Stimulated activated naive CD8-positive, alpha-beta T cell treated with anti-CD3 and anti-CD28 coated beads, Interleukin-15, amount 100 ng/mL, for 72 hours (primary cell): ENCODE measurements at regions not wholly inside any gene's neighbourhood (a gene's known extent, or its start where the extent isn't known, plus 50 kb on each side); places are given as distances from the start of the nearest gene placed in this dataset.

ENCODE experiments used
- ATAC-seq: fragments of 150-1000 bp; cut with Tn5 transposase; 2 replicates; pipeline ENCODE4 v1.10.0; 2021; ENCODE audit warnings: mild to moderate bottlenecking, moderate library complexity
- DNase-seq, 2 donors: peaks; one replicate each; pipeline ENCODE4 v3.0.0; 2021 to 2022
- H3K27ac Mint-ChIP-seq, 2 donors: one replicate each; pipeline ENCODE4 v1.8.0; 2022; ENCODE audit warnings: mild to moderate bottlenecking in 2 of 2, mixed read lengths in 2 of 2, moderate library complexity in 2 of 2
- H3K27me3 Mint-ChIP-seq: one replicate; pipeline ENCODE4 v1.8.0; 2022; ENCODE audit warnings: mixed read lengths
- H3K4me1 Mint-ChIP-seq: one replicate; pipeline ENCODE4 v1.8.0; 2022; ENCODE audit warnings: mild to moderate bottlenecking, mixed read lengths
- H3K4me3 Mint-ChIP-seq, 2 donors: one replicate each; pipeline ENCODE4 v1.8.0; 2022; ENCODE audit warnings: mild to moderate bottlenecking in 2 of 2, mixed read lengths in 2 of 2, moderate library complexity in 1 of 2
- H3K9me3 Mint-ChIP-seq, 2 donors: one replicate each; pipeline ENCODE4 v1.8.0; 2022; ENCODE audit warnings: mixed read lengths in 2 of 2

GRCh38 chr19:28425046-28425931 lies 787.7 kb downstream of the UQCRFS1 start:
- Mint-ChIP-seq H3K9me3 (no peaks in the 10 kb centered on the region), H3K27ac (no peak overlapping the region), H3K4me3 (no peak overlapping the region), H3K4me1 (no peaks in the 10 kb centered on the region), H3K27me3 (peaks cover 9% of the 10 kb centered on the region)
- ATAC-seq (no peak), DNase-seq (no peak)

GRCh38 chr19:28424662-28425045 lies 788.3 kb downstream of the UQCRFS1 start:
- Mint-ChIP-seq H3K4me3 (no peak overlapping the region), H3K4me1 (no peaks in the 10 kb centered on the region), H3K27ac (no peak overlapping the region), H3K27me3 (peaks cover 9% of the 10 kb centered on the region), H3K9me3 (no peaks in the 10 kb centered on the region)
- ATAC-seq = no peak
- no peak for DNase-seq

- Mint-ChIP-seq H3K4me1 (no peaks in the 10 kb centered on the region), H3K4me3 (no peak overlapping the region), H3K27ac (no peak overlapping the region)
Measured at GRCh38 chr19:28424077-28424476, 788.9 kb downstream of the UQCRFS1 start.

GRCh38 chr19:28422791-28423650 lies 789.9 kb downstream of the UQCRFS1 start:
- H3K4me1 Mint-ChIP-seq = no peaks in the 10 kb centered on the region
- no peaks in the 10 kb centered on the region for H3K9me3 Mint-ChIP-seq
- H3K4me3 Mint-ChIP-seq = no peak overlapping the region
- no peak overlapping the region for H3K27ac Mint-ChIP-seq
- DNase-seq = no peak
- no peak for ATAC-seq
- H3K27me3 Mint-ChIP-seq = peaks cover 9% of the 10 kb centered on the region

More at GRCh38 chr19:28424077-28424476, 788.9 kb downstream of the UQCRFS1 start:
- no peak for DNase-seq
- ATAC-seq = no peak
- Mint-ChIP-seq H3K27me3 (peaks cover 9% of the 10 kb centered on the region), H3K9me3 (no peaks in the 10 kb centered on the region)

GRCh38 chr19:28422046-28422445 lies 790.9 kb downstream of the UQCRFS1 start:
- H3K9me3 Mint-ChIP-seq = no peaks in the 10 kb centered on the region
- H3K27me3 Mint-ChIP-seq = peaks cover 9% of the 10 kb centered on the region
- no peak overlapping the region for H3K27ac Mint-ChIP-seq
- DNase-seq = no peak
- ATAC-seq = no peak
- H3K4me3 Mint-ChIP-seq = no peak overlapping the region
- no peaks in the 10 kb centered on the region for H3K4me1 Mint-ChIP-seq

GRCh38 chr19:28420811-28421550 lies 792.0 kb downstream of the UQCRFS1 start:
- Mint-ChIP-seq H3K27me3 (peaks cover 9% of the 10 kb centered on the region), H3K4me1 (no peaks in the 10 kb centered on the region), H3K9me3 (no peaks in the 10 kb centered on the region)

GRCh38 chr19:28419312-28419711 lies 793.6 kb downstream of the UQCRFS1 start:
- Mint-ChIP-seq H3K4me3 (no peak overlapping the region), H3K9me3 (no peaks in the 10 kb centered on the region), H3K27ac (no peak overlapping the region), H3K27me3 (peaks cover 9% of the 10 kb centered on the region), H3K4me1 (no peaks in the 10 kb centered on the region)
- no peak for ATAC-seq
- DNase-seq = no peak

More at GRCh38 chr19:28420811-28421550, 792.0 kb downstream of the UQCRFS1 start:
- no peak overlapping the region for H3K4me3 Mint-ChIP-seq
- ATAC-seq (no peak), DNase-seq (no peak)
- H3K27ac Mint-ChIP-seq = no peak overlapping the region

GRCh38 chr19:28417361-28417760 lies 795.6 kb downstream of the UQCRFS1 start:
- no peak overlapping the region for H3K4me3 Mint-ChIP-seq
- H3K27me3 Mint-ChIP-seq = peaks cover 9% of the 10 kb centered on the region
- H3K9me3 Mint-ChIP-seq = no peaks in the 10 kb centered on the region
- no peak for ATAC-seq
- DNase-seq = no peak
- H3K4me1 Mint-ChIP-seq = no peaks in the 10 kb centered on the region
- no peak overlapping the region for H3K27ac Mint-ChIP-seq

- ATAC-seq (no peak), DNase-seq (no peak)
- Mint-ChIP-seq H3K4me1 (no peaks in the 10 kb centered on the region), H3K27me3 (peaks cover 2% of the 10 kb centered on the region), H3K9me3 (no peaks in the 10 kb centered on the region), H3K4me3 (no peak overlapping the region), H3K27ac (no peak overlapping the region)
Measured at GRCh38 chr19:28416245-28416644, 796.7 kb downstream of the UQCRFS1 start.

GRCh38 chr19:28414748-28415147 lies 798.2 kb downstream of the UQCRFS1 start:
- ATAC-seq (no peak), DNase-seq (no peak)
- no peaks in the 10 kb centered on the region for H3K9me3 Mint-ChIP-seq
- no peak overlapping the region for H3K4me3 Mint-ChIP-seq
- no peaks in the 10 kb centered on the region for H3K27me3 Mint-ChIP-seq
- no peaks in the 10 kb centered on the region for H3K4me1 Mint-ChIP-seq
- no peak overlapping the region for H3K27ac Mint-ChIP-seq

- no peak for DNase-seq
- no peak overlapping the region for H3K4me3 Mint-ChIP-seq
- H3K27ac Mint-ChIP-seq = no peak overlapping the region
- H3K27me3 Mint-ChIP-seq = peaks cover 7% of the 10 kb centered on the region
- no peaks in the 10 kb centered on the region for H3K9me3 Mint-ChIP-seq
- H3K4me1 Mint-ChIP-seq = no peaks in the 10 kb centered on the region
- ATAC-seq = no peak
Measured at GRCh38 chr19:28409859-28410258, 803.1 kb downstream of the UQCRFS1 start.

GRCh38 chr19:28406966-28407365 lies 806.0 kb downstream of the UQCRFS1 start:
- Mint-ChIP-seq H3K27me3 (peaks cover 16% of the 10 kb centered on the region), H3K9me3 (peaks cover 0 to 8% of the 10 kb centered on the region in 2 donors), H3K4me1 (peaks cover 5% of the 10 kb centered on the region), H3K27ac (no peak overlapping the region), H3K4me3 (no peak overlapping the region)
- ATAC-seq (no peak), DNase-seq (no peak)

- no peak for ATAC-seq
- Mint-ChIP-seq H3K4me1 (peaks cover 5% of the 10 kb centered on the region), H3K9me3 (peaks cover 0 to 8% of the 10 kb centered on the region in 2 donors), H3K27me3 (peaks cover 16% of the 10 kb centered on the region), H3K4me3 (no peak overlapping the region), H3K27ac (no peak overlapping the region)
- no peak for DNase-seq
Measured at GRCh38 chr19:28405346-28405742, 807.6 kb downstream of the UQCRFS1 start.

- Mint-ChIP-seq H3K4me3 (no peak overlapping the region), H3K9me3 (peaks cover 5 to 12% of the 10 kb centered on the region in 2 donors), H3K4me1 (peaks cover 5% of the 10 kb centered on the region), H3K27me3 (peaks cover 16% of the 10 kb centered on the region), H3K27ac (no peak overlapping the region)
- ATAC-seq (no peak), DNase-seq (no peak)
Measured at GRCh38 chr19:28404472-28404871, 808.5 kb downstream of the UQCRFS1 start.

- peaks cover 8 to 15% of the 10 kb centered on the region in 2 donors for H3K9me3 Mint-ChIP-seq
- DNase-seq (no peak), ATAC-seq (no peak)
- H3K4me3 Mint-ChIP-seq = no peak overlapping the region
- H3K27me3 Mint-ChIP-seq = peaks cover 16% of the 10 kb centered on the region
- peaks cover 5% of the 10 kb centered on the region for H3K4me1 Mint-ChIP-seq
- peak overlapping the region in 1 of 2 donors; percentile 38 for H3K27ac Mint-ChIP-seq
Measured at GRCh38 chr19:28403690-28404089, 809.3 kb downstream of the UQCRFS1 start.
